HFFc6 (cell line): ENCODE measurements at regions not wholly inside any gene's neighbourhood (a gene's known extent, or its start where the extent isn't known, plus 50 kb on each side); places are given as distances from the start of the nearest gene placed in this dataset.
A peak's percentile ranks its signal among the peaks of the same experiment; 100 is the strongest.

Source experiments
- DNase-seq: peaks from one replicate; pipeline ENCODE4 v3.0.0-alpha.2; 2018
- H3K27ac Mint-ChIP-seq: 2 replicates; pipeline ENCODE4 v1.8.0; 2020; ENCODE audit warnings: mild to moderate bottlenecking, mixed read lengths
- H3K27me3 Mint-ChIP-seq: 2 replicates; pipeline ENCODE4 v1.8.0; 2021; ENCODE audit warnings: mild to moderate bottlenecking, moderate library complexity, mixed read lengths; ENCODE audit not compliant: insufficient read depth
- H3K36me3 Mint-ChIP-seq: 2 replicates; pipeline ENCODE4 v1.8.0; 2021; ENCODE audit warnings: low read depth, mixed read lengths
- H3K4me1 Mint-ChIP-seq: 2 replicates; pipeline ENCODE4 v1.8.0; 2020; ENCODE audit warnings: low read depth, mixed read lengths
- H3K4me3 Mint-ChIP-seq: 2 replicates; pipeline ENCODE4 v1.8.0; 2020; ENCODE audit warnings: mild to moderate bottlenecking, moderate library complexity, mixed read lengths
- H3K9me3 Mint-ChIP-seq: 2 replicates; pipeline ENCODE4 v1.8.0; 2020; ENCODE audit warnings: mild to moderate bottlenecking, mixed read lengths
- TF ChIP-seq, protein P1 (sequence below): fragments of 200-600 bp; sonication (generic); IDR thresholded peaks from 2 replicates; pipeline ENCODE4 v1.5.0; 2021; ENCODE audit warnings: antibody characterized with exemption, mild to moderate bottlenecking

DNA sequence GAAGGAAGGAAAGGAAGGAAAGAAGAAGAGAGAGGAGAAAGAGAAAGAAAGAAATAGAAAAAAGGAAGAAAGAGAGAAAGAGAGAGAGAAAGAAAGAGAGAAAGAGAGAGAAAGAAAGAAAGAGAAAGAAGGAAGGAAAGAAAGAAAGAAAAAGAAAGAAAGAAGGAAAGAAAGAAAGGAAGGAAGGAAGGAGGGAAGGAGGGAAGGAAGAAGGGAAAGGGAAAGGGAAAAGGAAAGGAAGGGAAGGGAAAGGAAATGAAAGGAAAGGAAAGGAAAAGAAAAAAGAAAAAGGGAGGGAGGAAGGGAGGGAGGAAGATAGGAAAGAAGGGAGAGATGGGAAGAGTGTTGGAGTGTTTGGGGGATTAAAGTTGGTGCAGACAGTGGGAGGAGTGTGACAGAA, 450.1 kb downstream of the GBE1 start:
- Mint-ChIP-seq H3K4me3 (no peak overlapping the region), H3K27me3 (no peaks in the 10 kb centered on the region), H3K9me3 (peaks cover 4% of the 10 kb centered on the region; the same call in 1 of the 2 replicates), H3K27ac (no peak overlapping the region), H3K4me1 (no peaks in the 10 kb centered on the region), H3K36me3 (peaks cover 11% of the 10 kb centered on the region; the same call in 1 of the 2 replicates)
- no peak for DNase-seq
- TF ChIP-seq, protein P1, sequence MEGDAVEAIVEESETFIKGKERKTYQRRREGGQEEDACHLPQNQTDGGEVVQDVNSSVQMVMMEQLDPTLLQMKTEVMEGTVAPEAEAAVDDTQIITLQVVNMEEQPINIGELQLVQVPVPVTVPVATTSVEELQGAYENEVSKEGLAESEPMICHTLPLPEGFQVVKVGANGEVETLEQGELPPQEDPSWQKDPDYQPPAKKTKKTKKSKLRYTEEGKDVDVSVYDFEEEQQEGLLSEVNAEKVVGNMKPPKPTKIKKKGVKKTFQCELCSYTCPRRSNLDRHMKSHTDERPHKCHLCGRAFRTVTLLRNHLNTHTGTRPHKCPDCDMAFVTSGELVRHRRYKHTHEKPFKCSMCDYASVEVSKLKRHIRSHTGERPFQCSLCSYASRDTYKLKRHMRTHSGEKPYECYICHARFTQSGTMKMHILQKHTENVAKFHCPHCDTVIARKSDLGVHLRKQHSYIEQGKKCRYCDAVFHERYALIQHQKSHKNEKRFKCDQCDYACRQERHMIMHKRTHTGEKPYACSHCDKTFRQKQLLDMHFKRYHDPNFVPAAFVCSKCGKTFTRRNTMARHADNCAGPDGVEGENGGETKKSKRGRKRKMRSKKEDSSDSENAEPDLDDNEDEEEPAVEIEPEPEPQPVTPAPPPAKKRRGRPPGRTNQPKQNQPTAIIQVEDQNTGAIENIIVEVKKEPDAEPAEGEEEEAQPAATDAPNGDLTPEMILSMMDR: no peak

GRCh38 chr3:81308306-81308705, 453.1 kb downstream of the GBE1 start:
- TF ChIP-seq, protein P1: no peak
- DNase-seq: peak; percentile 39
- H3K27ac Mint-ChIP-seq: no peak overlapping the region
- H3K9me3 Mint-ChIP-seq: no peaks in the 10 kb centered on the region
- H3K27me3 Mint-ChIP-seq: no peaks in the 10 kb centered on the region
- no peak overlapping the region for H3K4me3 Mint-ChIP-seq
- peaks cover 2% of the 10 kb centered on the region; the same call in 1 of the 2 replicates for H3K36me3 Mint-ChIP-seq
- peaks cover 10% of the 10 kb centered on the region; the same call in 1 of the 2 replicates for H3K4me1 Mint-ChIP-seq

GRCh38 chr3:81307221-81307620, 454.2 kb downstream of the GBE1 start:
- Mint-ChIP-seq H3K36me3 (no peaks in the 10 kb centered on the region), H3K27me3 (no peaks in the 10 kb centered on the region), H3K4me1 (peaks cover 21% of the 10 kb centered on the region; the same call in 1 of the 2 replicates), H3K4me3 (0 out of 2 replicates have a peak overlapping the region, but pooled peaks have one; percentile 77), H3K27ac (peak overlapping the region; percentile 60; the same call in 1 of the 2 replicates), H3K9me3 (no peaks in the 10 kb centered on the region)
- DNase-seq: no peak
- TF ChIP-seq, protein P1: no peak

DNA sequence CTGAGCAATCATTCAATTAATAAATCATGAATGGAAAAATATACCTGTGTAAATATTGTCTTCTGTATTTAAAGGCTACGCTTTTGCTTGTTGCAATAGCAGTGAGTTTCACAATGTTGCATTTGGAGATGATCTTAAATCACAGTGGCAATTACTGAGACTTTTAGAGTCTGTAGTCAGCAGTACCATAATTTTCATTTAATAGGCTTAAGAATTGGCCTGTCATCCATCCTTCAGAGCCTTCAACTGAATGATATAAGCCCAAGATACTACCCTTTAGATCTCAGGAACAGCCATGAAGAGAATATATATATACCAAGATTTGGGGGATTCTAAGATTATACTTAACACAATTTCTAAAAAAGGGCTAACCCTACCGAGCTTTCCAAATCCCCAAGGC, 458.1 kb downstream of the GBE1 start:
- DNase-seq: no peak
- Mint-ChIP-seq H3K9me3 (no peaks in the 10 kb centered on the region), H3K27ac (no peak overlapping the region), H3K4me1 (peaks cover 40% of the 10 kb centered on the region), H3K36me3 (no peaks in the 10 kb centered on the region), H3K27me3 (no peaks in the 10 kb centered on the region), H3K4me3 (peak overlapping the region; percentile 9; the same call in 1 of the 2 replicates)
- TF ChIP-seq, protein P1: no peak

GRCh38 chr3:81302045-81302444, 459.4 kb downstream of the GBE1 start:
- Mint-ChIP-seq H3K27ac (no peak overlapping the region), H3K4me3 (no peak overlapping the region), H3K36me3 (no peaks in the 10 kb centered on the region), H3K27me3 (no peaks in the 10 kb centered on the region), H3K4me1 (peaks cover 40% of the 10 kb centered on the region), H3K9me3 (no peaks in the 10 kb centered on the region)
- TF ChIP-seq, protein P1: peak; percentile 87
- DNase-seq: peak; percentile 39

DNA sequence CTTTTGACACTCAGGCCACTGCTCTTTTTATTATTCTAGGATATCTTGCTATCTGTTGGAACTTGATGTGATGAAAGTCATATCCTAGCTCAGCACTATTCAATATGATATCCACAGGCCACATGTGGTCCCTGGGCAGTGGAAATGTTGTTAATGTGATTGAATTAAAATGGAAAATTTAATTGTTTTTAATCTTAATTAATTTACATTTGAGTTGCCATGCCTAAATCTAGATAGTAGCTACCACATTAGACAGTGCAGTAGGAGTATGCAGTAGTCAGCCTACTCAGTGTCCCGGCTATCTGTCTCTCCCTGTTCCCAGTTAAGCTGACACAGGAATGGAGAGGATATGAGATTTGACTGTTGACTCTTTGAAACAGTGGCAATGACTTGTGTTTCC, 460.2 kb downstream of the GBE1 start:
- TF ChIP-seq, protein P1: no peak
- H3K27ac Mint-ChIP-seq: no peak overlapping the region
- H3K27me3 Mint-ChIP-seq: no peaks in the 10 kb centered on the region; the same call in 1 of the 2 replicates
- DNase-seq: no peak
- H3K9me3 Mint-ChIP-seq: no peaks in the 10 kb centered on the region
- H3K4me1 Mint-ChIP-seq: peaks cover 44% of the 10 kb centered on the region
- no peak overlapping the region for H3K4me3 Mint-ChIP-seq
- no peaks in the 10 kb centered on the region for H3K36me3 Mint-ChIP-seq
